Occipital lobe (tissue), 1 donor: ENCODE measurements at regions not wholly inside any gene's neighbourhood (a gene's known extent, or its start where the extent isn't known, plus 50 kb on each side); places are given as distances from the start of the nearest gene placed in this dataset.

Experiments used
- DNase-seq: peaks from one replicate; lab custom pipeline; 2025; lab: John Stamatoyannopoulos, UW

DNA sequence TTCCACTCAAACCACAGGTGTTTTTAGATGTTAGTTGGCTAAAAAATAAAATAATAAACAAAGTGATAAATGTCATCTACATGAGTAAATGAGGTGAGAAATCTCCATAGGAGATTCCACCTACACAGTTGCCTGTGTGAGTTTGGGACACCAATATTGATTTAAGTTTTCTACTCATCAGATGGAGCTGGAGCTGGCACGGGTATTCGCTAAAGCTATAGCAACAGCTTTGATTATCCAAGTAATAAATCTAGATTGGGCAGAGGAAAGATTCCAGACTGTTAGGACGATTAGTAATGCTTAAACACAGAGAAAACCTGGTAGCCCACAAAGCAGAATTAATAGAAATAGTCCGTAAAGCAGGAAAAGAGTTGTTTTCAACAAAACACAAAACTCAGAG, 313.9 kb downstream of the PABPC4L start:
- DNase-seq: no peak

GRCh38 chr4:133869486-133869885, 332.1 kb downstream of the PABPC4L start:
- DNase-seq: no peak

DNA sequence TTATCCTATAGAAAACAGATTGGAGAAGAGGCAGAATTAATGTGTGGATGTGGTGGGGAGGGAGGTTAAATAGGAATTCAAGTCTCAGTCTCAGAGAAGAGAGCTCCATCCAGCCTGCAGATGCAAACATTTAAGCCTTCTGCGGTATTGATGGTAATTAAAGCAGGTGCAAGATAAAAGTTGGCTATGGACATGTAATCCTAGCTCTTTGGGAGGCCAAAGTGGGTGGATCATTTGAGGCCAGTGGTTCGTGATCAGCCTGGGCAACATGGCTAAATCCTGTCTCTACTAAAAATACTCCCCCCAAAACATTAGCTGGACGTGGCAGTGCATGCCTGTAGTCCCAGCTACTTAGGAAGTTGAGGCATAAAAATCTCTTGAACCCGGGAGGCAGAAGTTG, 332.7 kb downstream of the PABPC4L start:
- DNase-seq: no peak

- no peak for DNase-seq
Measured at GRCh38 chr4:133866328-133866699, 335.3 kb downstream of the PABPC4L start.

DNA sequence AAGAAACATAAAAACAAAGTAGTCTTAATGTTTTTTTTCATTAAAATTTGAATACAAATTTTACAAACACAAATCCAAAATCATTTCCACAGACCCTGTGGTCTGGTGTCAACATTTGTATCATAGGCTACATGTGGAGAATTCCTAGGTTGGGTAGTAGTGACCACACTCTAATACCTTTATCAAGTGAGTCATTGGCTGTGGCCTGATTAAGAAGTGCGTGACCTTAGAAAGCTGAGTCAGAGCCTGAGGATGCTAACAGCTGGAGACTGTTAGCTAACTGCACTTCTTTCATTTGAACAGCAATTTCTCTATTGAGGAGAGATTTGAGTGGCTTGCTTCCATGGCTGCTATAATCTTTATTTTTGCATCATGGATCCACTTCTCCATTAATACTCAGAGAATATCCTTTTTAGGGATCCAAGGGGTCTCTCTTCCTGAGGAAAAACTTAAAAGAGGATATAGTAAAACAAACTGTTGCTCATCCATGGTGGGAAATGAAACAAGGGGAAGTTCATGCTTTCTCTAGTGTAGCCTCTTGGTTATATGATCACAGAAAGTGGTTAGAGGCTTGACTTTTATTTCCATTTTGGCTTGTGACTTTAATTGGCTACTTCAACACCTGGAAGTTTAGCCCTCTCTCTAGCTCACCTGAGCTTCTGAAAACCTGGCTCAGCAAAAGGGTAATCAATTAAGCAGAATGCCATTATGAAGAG, 335.8 kb downstream of the PABPC4L start:
- no peak for DNase-seq

GRCh38 chr4:133863153-133863552, 338.4 kb downstream of the PABPC4L start:
- no peak for DNase-seq

DNA sequence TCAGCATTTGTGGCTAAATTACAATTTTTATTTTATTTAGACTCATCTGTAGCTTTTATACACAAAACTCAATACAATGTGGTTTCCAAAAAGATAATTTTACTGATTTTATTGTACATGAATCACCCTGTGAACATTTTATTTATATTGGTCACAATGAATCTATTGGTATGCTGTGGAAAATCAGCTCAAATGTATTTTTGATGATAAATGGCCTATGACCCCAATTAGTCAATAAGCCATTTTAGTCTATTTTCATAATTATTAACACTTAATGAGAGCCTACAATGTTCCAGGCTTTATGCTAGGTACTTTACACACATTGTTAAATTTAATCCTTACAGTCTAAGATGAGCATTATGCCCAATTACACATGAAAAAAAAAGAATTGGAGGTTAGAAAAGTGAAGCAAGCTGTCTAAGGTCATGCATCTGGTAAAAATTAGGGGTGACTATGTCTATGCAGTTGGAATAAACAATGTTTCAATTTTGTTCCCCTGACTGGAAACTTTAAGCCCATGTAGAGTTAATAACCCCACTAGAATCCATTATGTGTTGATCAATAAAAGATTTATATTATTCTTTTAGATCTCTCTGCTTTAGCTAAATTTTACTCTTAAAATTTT, 344.7 kb downstream of the PABPC4L start:
- no peak for DNase-seq

- DNase-seq: no peak
Measured at GRCh38 chr4:133855001-133855400, 346.6 kb downstream of the PABPC4L start.

DNA sequence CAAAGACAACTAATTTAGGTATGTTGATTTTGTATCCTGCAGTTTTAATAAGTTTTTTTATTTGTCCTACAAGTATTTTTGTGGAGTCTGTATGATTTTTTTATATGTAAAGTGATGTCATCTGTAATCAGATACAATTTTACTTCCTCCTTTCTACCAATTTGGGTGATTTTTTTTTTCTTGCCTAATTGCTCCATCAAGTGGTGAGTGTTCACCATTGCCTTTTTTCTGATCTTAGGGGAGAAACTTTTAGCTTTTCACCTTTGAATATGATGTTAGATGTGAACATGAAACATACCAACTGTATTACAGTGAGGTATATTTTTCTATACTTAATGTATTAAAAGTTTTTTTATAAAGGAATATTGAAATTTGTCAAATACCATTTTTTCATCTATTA, 362.3 kb downstream of the PABPC4L start:
- DNase-seq: no peak

GRCh38 chr4:133823177-133823576, 378.4 kb downstream of the PABPC4L start:
- DNase-seq: no peak

GRCh38 chr4:133812954-133813353, 388.6 kb downstream of the PABPC4L start:
- DNase-seq: no peak

GRCh38 chr4:133812236-133812635, 389.4 kb downstream of the PABPC4L start:
- DNase-seq: no peak

- no peak for DNase-seq
Measured at GRCh38 chr4:133808151-133808550, 393.4 kb downstream of the PABPC4L start.

DNA sequence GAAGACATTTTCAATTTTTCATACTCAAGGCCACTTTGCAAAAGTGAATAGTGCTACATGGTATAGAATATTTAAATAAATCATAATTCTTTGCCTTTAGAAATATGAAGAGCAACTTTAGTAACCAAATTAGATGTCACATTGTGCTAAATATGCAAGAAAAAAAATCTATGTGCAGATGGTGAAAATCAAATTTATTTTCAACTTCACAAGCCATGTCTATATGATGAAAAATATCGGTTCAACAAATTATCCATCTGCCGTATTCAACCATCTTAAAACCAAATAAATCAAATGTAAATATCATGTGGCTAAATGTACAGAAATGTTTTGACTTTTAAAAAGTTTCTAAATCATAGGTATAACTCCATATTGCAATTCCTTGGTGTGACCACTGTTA, 398.2 kb downstream of the PABPC4L start:
- no peak for DNase-seq

- no peak for DNase-seq
Measured at GRCh38 chr4:133802359-133803140, 399.0 kb downstream of the PABPC4L start.

GRCh38 chr4:133801883-133802282, 399.7 kb downstream of the PABPC4L start:
- DNase-seq: no peak

DNA sequence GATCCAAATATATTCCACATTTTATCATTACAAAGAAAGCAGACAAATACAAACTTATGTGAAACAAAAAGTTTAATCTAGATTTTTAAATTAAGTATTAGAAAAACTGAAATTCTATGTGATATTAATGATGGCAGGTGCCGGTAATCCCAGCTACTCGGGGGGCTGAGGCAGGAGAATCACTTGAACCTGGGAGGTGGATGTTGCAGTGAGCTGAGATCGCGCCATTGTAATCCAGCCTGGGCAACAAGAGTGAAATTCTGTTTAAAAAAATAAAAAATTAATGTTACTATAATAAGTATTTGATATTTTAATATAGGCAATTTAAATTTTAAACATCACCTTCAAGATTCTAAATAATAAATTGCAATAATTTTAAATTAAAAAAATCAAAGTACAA, 400.6 kb downstream of the PABPC4L start:
- no peak for DNase-seq

GRCh38 chr4:133799717-133800315, 401.8 kb downstream of the PABPC4L start:
- no peak for DNase-seq

- no peak for DNase-seq
Measured at GRCh38 chr4:133777661-133778060, 423.9 kb downstream of the PABPC4L start.

GRCh38 chr4:133776961-133777360, 424.6 kb downstream of the PABPC4L start:
- DNase-seq: no peak

- DNase-seq: no peak
Measured at GRCh38 chr4:133776503-133776902, 425.1 kb downstream of the PABPC4L start.

GRCh38 chr4:133775881-133776280, 425.7 kb downstream of the PABPC4L start:
- DNase-seq: no peak
